ENCODE measurements at regions not wholly inside any gene's neighbourhood (a gene's known extent, or its start where the extent isn't known, plus 50 kb on each side); places are given as distances from the start of the nearest gene placed in this dataset.

DNA sequence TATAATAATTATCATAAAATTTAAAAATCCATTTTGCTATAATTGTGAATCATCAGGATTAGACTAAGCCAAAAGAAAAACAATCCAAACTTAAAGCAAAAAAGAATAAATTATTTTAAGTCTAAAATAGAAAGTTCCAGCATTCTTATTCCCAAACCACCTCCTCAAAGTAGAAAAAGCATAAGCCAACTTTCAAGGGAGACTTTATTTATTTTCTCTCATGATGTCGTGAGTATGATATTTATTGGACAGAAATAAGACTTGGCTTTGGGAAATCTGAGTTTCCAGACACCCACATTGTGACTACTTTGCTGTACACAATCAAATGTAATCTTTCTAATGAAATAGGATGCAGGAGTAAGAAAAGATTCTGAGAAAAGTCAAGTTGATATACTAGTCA lies 372.1 kb downstream of the MTRR start:
- no peak for DNase-seq (ENCODE audit: low spot score)

DNA sequence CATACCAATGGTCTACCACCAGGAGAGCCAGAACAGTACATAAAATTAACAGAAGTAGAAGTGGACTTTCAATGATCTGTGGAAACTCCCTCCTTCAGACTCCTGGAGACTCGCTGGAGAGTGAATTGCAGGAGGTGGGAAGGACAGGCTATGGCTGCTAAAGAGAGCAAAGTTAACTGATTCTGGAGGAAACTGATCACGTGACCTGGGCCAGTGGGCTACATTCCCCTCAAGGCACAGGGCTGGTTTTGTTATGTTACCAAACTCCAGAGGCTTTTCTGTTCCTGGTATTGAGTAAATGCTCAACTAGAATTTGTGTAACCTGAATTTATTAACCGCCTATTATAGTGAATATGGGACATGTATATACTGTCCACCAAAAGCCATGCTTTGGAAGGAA lies 372.6 kb downstream of the MTRR start:
- DNase-seq (ENCODE audit: low spot score) = no peak

DNA sequence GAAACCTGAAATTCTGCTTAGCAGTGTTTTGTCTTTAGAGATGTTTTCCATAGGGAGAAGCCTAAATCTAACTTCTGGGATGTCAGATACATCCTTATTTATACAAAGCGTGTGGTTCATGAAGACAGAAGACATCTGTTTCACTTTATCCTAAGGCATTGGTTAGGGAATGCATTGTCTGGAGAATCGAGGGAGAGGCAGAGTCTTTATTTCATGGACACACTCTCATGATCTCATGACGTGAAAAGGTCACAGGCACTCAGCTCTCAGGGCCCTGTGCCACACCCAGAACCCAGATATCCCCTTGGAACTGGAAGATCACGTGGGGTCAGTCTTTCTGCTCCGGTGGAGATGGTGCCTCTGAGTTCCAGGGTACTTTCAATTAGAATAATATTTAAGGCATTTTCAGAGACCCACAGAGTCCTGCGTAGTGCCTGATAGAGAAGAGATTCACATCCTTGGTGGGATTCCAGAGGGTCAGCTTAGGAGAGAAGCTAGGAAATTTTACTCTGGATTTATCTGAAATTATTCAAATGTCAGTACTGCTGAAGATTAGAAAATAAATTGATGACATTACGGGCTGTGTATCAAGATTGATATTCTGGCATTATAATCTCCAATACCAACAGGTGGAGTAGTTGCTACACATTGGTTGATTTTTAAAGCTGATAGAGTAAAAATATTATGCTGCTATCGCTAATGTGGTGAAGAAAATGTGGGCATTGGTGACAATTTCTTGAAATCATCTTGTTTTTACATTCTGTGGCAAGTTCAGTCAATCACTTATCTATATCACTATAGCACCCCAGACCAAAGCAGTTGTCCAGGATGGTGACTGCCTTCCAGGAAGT lies 378.3 kb downstream of the MTRR start:
- no peak for DNase-seq (ENCODE audit: low spot score)

DNA sequence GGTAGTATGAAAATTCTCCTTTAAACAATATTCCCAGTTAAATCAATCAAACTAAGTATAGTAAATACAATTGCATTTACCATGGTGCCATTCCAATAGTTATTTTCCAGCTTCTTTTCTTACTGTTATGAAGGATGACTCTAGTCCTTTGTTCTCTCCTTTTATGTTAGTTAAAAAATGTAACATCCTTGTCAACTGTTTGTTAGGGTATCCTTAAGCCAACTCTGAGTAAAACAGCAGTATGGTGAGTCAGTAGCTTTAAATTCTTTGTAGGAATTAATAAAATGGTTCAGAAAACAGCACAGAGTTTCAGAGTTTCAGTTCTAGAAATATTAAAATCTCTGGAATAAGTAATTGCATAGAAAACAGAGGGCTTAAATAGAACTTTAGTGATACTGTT lies 384.4 kb downstream of the MTRR start:
- DNase-seq (ENCODE audit: low spot score) = no peak

DNA sequence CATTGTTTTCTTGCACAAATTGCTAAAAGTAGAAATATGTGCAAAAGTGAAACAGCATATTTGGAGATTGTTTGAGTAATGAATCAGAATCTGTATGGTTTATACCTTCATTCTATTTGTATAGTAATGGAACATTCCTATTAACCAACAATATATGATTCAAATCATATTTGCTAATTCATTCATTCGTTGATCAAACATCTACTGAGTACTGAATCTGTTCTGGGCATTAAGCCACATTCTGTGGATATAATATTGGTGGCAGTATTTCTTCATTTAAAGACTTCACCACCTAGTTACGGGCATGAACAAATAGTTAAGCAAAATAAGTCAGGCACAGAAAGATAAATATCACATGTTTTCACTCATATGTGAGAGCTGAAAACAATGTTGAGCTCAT lies 385.7 kb downstream of the MTRR start:
- no peak for DNase-seq (ENCODE audit: low spot score)

DNA sequence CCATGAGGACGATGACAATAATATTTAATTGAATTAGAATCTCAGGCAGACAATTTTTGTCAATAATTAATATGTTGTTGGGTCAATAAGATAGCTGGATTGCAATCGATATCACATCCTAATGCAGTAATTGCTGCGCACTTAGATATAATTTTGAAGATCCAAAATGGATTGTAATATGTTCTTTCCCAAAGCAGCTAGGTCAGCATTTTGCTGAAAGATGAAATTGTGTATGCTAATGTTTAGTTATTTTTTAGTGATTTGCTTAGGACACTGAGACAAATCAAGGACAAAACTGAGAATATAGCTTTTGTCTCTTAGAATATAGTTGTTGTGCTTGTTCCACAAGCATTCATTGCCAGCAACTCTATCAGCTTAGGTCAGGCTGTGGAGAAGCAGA lies 389.9 kb downstream of the MTRR start:
- DNase-seq (ENCODE audit: low spot score) = no peak

DNA sequence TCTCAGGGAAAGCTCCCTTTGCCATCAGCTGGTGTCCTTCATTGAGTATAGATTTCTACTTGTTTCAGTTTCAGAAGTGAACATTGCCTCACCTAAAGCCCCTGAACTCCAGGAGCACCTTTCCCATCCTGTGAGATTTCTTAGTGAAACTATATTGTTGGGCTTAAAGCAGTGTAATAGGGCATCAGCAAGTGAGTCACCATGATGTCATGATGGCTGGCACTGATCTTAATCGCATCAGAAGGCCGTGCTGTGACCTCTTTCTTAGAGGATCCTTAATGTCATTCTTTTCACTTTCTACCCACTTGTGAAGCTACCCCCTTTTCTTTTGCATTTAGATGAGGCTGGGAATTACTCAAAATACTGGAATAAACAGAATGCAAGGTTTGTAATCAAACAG lies 401.3 kb downstream of the MTRR start:
- no peak for DNase-seq (ENCODE audit: low spot score)

DNA sequence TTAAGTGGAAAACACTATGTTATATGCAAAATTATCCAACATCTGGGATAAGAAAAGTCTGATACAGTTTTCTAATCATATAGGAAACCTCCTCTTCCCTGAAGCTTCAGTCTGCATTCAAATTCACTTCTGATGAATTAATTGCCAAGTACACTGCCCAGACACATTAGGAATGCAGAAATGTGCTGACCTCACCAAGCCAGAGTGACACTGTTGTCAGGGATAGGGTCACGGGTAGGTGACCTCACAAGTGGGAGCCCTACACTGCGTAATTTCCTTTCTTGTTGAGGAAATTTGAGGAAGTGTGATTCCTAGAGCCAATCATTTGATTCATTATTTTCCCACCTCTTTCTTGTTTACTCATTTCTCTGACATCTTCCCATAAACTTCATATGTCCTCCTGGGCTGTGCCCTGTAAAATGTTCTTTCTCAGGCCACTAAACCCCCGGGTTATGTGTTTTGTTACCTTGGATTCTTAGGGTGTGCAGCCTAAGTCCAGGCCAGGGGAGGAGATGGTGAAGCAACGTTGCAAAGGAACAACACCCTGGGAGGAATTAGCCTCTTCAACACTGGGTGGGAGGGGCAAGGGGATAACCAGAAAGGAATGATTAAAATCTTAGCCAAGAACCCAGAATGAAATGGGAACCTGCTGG lies 411.9 kb downstream of the MTRR start:
- DNase-seq (ENCODE audit: low spot score) = no peak

DNA sequence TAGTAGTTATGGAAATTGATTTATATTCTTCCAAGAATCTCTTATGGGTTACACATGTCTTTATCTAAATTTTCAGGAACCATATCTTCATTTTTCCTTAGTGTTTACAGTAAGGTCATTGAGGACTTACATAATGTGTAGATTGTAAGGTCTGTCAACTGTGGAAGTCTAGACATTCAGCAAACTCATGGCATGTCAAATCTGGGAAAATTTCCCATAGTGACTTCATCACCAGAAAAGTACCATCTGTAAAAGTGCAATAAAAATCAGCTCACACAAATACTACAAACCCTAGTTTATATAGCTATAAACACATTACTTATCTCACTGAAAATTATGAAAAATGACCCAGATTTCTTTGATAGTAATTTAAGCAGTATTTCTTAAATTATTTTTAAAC lies 419.4 kb downstream of the MTRR start:
- no peak for DNase-seq (ENCODE audit: low spot score)

DNA sequence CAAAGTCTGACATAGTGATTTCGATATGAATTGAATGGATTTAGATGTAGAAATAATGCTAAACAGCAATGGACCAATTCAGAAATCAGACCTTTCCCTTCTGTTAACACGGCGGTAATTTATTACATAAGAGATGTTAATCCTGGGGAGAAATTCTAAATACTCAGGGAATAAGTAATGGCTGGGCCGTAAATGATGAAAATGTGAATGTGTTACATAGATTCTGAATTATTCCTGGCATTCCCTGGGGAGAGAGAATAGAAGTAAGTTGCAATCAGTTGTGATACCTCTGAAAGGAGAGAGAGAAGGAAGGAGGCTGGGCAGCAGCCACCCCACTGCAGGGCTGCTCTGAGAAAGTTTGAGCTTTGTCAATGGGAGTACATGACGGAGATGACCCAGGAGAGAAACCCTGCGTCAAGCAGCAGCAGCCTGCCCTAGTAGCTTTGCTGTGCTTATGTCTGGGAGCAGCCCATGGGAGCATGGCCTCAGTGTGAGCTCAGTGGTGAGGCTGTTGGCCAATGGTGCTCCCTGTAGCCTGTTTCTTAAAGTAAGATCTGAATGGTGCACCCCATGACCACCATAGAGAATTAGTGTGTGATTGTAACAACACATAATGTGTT lies 420.1 kb downstream of the MTRR start:
- DNase-seq (ENCODE audit: low spot score) = no peak

DNA sequence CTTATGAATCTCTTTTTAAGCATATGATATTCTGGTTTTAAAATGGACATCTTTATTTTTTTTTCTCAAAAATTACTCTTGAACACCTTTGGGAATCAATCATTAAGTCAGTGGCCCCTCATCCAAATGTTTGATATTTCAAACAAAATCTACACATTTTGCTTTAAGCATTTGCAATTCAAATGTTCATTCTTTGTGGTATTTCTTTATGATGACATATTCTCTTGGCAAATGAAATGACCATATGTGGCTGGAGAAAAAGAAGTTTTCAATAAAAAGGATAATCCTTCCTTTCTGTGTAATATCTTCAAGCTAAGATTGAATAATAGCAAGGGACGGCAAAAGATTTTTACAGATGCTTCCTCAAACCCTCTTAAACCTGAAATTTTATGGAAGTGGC lies 420.8 kb downstream of the MTRR start:
- DNase-seq (ENCODE audit: low spot score) = no peak

DNA sequence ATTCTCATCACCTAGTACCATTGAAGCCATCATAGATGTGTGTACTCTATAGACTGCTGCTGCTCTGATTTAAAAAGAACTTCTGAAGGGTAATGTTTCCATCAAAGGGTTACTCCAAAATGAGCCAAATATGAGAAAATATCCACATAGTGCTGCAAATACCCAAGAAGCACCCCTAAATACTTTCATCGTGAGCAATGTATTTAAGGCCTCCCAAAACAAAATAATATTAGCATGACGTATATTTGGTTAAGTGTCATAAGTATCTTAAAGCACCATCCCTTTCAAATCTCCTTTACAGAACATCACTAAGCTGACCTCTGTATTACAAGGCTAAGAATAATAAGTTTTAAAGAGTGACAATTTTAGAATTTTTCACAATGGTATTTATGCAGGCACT lies 421.8 kb downstream of the MTRR start:
- no peak for DNase-seq (ENCODE audit: low spot score)

DNA sequence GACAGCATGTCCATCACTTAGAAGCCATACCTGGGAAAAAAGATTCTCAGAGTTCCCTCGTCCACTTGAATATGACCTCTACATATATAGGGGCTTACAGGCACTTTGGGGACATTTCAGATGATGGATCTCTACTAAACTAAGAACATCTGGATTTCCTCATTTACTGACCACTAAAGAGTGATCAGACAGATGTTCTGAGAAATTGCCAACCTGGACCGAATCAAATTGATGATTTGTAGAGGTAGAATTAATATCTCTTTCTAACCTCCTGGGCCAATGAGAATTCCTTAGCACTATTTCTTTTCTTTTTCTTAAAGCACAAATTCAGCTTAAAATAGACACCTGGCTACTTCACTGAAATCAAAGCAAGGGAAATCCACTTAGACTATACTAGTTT lies 422.7 kb downstream of the MTRR start:
- no peak for DNase-seq (ENCODE audit: low spot score)

DNA sequence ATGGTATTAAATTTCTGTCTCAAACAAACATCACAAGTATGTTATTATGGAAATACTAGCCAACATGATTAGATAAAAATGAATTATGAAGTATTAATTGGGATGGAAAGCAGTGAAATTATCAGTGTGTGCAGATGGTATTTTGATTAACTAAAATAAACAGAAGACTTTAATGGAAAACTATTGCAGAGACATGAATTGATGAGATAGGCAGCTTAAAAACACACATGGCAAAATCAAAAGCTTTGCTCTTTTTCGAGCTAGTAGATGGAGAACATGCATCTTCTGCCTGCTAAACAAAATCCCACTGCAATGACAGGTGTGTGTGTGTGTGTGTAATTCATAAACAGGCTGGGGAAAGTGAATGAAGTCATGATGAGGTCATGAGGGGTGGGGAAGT lies 426.2 kb downstream of the MTRR start:
- DNase-seq (ENCODE audit: low spot score) = no peak

DNA sequence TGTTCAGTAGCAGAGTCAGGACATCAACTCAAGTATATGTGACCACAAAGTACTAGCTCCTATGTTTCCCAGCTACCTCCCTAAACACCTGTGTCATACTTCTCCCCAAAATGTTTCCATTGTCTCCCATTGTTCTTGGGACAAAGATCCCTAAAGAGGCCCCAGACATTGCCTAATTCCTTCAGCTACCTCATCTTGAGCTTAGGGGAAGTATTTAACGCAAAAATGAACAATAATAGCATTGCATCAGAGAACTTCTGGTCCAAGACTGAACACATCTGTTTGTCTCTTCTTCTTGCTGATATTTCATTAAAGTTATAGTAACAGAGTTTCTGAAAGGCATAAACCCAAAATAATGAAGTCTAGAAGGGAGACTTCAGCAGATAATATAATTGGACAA lies 430.8 kb downstream of the MTRR start:
- DNase-seq (ENCODE audit: low spot score) = no peak

DNA sequence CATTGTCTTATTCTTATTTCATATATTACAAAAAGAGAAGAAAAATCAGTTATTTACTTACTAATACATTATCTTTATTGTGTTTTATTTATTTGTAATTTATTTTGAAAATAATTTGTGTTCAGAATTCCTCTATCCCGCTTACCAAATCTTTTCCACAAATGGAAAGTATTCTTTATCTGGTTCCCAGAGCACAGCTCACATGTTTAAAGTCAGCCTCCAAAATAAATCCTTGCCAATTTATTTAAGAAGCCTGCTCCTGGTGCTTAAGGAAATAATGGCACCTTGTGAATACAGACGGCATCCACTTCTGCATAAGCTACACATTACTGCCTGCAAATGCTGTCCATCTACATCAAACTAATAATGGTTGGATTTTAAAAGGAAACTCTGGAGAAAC lies 435.4 kb downstream of the MTRR start:
- DNase-seq (ENCODE audit: low spot score) = no peak

DNA sequence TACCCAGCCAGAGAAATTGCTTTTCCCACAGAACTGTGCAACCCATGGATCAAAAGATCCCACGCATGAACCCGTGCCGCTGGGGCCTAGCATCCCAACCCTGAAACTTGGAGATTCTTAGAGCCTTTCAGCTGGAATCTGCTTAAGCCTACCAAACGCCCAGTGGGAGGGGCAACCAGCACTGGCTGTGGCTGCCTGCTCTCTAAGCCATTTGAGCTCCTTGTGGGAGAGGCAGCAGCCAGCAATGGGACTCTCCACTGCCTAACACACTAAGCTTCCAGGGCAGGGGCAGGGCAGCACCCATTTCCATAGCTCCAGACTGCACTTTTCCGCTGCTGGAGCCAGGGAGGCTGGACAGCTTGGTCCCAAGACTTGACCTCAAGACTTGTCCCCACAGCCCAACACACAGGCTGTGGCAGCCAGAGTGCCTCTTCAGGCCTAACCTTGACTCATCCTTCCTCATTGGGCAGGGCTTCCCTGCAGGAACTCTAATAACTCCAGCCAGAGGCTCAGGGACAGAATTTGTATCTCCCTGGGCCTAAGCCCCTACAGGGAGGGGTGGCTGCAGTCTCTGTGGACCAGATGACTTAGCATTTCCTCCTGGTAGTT lies 437.4 kb downstream of the MTRR start:
- no peak for DNase-seq (ENCODE audit: low spot score)

DNA sequence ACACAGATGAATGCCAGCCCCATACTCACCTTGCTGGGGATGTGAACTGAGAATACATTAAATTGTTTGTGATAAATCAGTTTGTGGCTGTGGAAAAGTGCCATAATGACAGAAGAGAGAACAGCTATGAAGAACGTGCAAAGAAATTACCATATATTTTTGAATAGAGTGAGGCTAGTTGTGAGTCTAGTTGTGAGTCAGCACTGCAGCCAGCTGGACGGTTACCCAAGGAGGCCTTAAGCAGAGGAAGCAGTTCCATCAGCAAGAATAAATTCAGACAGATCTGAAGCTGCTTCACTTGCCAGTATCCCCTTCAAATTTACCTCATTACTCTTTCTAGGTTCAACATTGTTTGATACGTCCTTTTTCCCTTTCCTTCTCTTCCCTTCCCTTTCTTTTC lies 446.0 kb downstream of the MTRR start:
- DNase-seq (ENCODE audit: low spot score) = no peak

DNA sequence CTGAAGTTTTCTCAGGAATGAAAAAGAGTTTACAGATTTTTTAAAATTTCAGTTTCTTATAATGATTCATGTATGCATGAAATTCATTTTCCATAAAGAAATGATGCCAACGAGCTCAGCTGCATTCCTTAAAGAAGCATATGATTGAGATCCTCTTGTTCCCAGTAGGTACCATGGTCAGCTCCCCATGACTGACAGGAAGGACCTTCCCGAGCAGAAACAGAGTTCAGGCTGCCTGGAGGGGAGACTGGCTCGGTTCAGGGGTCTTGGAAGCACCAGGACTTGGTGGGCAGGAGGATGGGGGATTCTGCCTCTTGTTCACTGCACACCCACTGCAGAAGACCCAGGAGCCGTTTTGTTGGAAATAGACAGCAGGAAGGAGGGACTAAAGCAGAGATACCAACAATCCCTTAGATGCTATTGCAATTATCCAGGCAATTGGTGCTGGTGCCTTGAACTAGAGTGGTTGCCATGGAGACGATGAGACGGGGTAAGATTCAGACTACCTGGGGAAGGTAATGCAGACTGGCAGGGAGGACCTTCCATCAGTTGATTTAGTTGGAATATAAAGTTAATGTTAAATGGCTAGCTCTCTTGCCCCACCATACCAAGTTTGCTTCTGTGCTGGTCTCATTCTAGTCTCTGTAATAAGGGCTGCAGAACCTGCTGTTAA lies 447.8 kb downstream of the MTRR start:
- DNase-seq (ENCODE audit: low spot score) = no peak

DNA sequence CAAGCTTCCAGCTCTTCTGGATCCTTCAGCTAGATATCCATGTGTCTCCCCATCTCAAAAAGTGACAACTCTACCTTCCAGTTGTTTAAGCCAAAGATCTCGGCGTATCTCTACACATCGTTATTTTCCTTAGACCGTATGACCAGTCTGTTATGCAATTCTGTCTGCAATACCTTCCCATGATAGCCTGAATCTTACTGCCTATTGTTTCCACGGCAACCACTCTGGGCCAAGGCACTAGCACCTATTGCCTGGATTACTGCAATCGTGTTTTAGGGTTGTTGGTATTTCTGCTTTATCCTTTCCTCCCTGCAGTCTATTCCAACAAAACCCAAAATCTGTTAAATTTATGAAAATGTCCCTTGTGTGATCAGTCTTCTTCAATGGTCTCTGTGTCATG lies 448.4 kb downstream of the MTRR start:
- no peak for DNase-seq (ENCODE audit: low spot score)

DNA sequence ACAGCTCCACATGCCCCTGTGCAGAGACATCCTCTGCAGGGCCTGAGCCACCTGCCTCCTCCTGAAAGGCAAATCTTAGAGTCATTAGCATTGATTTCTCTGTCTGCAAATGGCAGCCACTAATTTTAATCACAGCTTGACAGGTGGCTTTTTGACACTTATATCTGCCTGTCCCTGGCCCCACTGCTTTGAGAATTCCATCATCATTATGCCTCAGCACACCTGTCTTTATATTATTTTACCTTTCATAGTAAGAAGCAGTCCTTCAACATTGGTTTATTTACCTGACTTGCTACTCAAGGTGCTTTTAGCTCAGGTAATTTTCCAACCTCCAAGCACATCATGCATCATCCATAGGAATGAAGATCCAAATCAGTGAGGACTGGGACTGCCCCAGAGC lies 451.3 kb downstream of the MTRR start:
- no peak for DNase-seq (ENCODE audit: low spot score)

DNA sequence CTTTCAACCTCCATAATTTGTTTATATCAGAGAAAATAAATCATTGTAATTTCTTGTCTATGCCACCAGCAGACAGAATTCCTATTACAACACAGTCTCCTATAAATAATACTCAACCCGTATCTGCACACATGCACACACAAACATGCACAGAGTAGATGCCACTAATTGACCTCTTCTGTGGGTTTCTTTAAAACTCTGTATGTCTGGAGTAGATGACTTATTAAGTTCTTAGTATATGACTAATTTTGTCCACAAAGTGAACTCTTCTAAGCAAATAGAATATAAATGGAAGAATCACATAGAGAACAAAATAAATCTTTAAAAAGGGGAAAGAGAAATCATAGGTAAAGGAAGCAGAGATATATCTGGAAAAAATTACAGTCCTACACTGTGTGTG lies 452.3 kb downstream of the MTRR start:
- no peak for DNase-seq (ENCODE audit: low spot score)

DNA sequence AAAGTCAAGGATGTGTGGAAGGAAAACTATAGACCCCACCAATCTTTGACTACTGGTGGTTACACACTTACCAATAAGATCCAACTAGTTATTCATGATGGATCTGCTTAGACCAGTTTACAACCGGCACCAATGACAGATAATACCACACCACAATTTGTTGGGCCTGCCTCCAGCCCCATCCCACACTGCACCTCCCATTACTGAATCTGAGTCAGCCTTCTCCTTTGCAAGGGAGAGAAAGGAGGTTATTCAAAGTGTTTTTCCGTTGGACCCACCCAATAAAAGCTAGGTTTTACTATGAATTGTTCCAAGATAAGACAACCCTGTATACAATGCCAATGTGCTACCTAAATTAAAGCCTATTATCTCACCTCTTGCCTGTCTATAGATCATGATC lies 453.5 kb downstream of the MTRR start:
- DNase-seq (ENCODE audit: low spot score) = no peak

Data from kidney capillary endothelial cell (primary cell).